NCI-H2196 (cell line): ENCODE measurements at regions not wholly inside any gene's neighbourhood (a gene's known extent, or its start where the extent isn't known, plus 50 kb on each side); places are given as distances from the start of the nearest gene placed in this dataset.

Experiments
- DNase-seq: peaks from one replicate; lab custom pipeline; 2025; ENCODE audit not compliant: unreplicated experiment; lab: John Stamatoyannopoulos, UW

DNA sequence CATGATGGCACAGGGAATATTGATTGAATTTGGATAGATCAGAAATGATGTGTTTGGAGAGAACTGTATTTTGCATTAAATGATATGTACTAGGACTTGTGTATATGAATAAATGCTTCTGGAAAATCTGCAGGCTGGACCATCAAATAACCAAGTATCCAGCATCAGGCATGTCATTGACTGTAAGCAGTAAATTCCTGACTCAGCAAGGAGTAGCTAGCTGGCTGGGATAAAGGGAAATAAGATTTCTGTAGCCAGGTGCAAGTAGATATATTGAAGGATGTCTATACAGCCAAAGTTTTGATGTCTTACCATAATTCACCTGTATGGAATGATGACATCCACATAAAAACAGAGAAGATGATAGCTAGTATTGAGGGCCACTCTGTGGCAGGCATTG is 809.6 kb downstream of the CDH11 start:
- no peak for DNase-seq

DNA sequence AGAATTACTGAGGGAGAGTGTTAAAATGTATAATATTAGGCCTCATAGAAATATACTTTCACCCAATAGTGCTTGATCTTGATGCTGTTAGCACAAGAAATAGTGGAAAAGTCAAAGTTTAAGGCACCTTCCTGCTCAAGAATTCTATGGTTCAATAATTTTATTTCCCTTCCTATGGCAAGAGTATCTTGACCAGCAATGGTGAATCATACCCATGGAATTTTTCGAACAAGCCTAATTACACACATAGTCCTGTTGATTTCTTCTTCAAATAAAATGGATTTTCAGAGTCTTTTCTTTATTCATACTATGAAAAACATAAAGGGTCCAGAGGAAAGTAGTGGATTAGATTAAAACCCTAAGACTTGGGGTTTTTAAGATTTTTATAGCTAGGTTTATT is 810.6 kb downstream of the CDH11 start:
- DNase-seq: no peak

DNA sequence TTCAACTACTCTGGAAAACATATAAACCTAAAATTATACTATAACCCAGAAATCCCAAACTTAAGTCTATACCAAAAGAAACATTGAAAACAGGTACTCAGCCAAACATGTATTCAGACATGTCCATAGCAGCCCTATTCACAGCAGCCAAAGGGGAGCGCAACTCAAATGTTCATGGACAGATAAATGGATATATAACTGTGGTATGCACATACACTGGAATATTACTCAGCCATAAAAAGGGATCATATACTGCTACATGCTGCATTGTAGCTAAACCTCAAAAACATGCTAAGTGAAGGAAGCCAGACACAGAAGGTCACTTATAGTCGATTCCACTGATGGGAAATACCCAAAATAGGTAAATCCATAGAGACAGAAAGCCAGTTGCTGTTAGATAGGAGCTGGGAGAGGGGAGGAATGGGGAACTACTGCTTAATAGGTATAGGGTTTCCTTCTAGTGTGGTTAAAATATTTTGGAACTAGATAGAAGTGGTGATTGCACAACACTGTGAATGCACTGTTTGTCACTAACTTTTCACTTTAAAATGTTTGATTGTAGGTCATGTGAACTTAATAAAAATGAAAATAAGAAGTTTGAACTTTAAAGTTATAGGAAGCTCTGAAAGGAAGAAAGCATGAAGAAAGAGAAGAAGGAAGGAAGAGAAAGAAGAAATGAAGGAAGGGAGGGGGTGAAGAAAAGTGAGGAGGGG is 812.3 kb downstream of the CDH11 start:
- DNase-seq: no peak

DNA sequence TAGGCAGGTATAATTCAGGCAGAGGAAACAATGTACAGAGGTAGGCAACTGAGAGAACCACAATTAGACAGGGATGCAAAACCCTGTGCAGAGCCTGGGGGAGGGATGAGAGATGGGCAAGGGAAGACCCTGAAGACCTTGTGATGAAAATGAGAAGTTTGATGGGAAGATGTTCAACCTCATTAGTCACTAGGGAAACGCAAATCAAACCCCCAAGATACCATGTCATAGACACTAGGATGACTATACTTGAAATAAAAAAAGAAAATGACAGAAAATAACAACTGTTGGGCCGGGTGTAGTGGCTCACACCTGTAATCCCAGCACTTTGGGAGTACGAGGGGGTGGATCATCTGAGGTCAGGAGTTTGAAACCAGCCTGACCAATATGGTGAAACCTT is 813.1 kb downstream of the CDH11 start:
- DNase-seq: no peak

DNA sequence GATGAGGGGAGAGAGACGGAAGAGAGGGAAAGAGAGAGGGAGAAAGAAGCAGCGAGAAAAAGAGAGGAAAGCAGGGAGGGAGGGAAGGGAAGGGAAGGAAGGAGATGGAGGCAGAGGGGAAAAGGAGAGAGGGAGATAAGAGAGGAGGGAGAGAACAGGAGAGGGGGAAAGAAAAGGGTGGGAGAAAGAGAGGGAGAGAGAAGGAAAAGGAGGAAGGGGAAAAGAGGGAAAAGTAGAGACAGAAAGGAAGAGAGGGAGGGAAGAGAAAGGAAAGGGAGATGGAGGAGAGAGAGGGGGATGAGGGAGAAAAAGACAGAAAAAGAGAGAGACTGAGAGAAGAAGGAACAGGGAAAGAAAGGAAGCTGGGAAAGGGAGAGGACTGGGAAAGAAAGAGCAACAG is 814.4 kb downstream of the CDH11 start:
- no peak for DNase-seq

DNA sequence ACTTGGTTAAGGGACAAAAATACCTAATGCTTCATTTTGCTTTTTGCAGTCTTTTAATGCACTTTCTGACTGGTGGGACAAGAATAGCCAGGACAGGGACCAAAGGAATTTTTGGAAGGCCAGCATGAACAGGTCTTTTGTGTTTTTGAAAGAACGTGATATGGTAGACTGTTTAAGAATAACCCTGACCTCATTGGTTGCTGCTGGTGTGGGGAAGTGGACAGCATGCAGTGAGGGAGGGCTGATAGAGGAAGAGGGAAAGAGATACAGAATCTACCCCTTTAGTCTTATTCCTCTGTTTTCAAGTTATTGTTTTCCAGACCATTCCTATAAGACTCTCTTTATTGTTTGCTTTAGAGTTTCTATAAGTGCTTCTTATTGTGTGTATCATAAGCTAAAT is 816.2 kb downstream of the CDH11 start:
- DNase-seq: no peak

DNA sequence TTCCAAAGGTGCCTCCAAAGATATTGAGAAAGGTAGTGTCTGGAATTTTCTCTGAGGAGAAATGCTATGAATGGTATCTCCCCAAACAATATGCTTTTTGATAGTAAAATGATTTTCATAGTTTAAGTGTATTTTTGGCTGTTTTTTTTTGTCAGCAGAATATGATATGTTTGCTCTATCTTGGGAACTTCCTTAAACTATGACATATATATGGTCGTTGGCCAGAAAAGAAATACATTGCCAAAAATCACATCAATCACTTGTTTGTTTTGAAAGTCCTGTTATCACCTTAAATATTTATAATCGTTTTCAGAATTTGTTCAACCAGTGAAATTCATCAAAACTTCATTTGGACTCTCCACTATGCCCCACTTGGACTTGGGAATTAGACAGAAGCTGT is 816.9 kb downstream of the CDH11 start:
- DNase-seq: no peak

DNA sequence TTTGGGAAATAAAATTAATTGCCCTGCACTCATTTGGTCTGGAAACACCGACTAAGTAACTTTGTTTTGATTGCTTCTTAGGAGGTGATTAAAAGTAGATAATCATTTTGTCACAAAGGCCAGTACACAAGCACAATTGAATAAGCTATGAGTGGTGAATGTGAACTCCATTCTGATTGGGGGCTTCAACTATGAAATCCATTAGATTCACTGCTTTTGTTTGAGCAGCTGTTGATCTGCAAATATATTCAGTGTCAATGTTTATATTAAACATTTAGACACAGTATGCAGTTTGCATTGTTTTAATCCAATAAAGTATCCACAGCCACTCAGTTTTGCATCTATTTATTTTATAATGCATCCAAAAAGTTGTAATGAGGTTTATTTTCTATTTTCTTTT is 817.5 kb downstream of the CDH11 start:
- no peak for DNase-seq

DNA sequence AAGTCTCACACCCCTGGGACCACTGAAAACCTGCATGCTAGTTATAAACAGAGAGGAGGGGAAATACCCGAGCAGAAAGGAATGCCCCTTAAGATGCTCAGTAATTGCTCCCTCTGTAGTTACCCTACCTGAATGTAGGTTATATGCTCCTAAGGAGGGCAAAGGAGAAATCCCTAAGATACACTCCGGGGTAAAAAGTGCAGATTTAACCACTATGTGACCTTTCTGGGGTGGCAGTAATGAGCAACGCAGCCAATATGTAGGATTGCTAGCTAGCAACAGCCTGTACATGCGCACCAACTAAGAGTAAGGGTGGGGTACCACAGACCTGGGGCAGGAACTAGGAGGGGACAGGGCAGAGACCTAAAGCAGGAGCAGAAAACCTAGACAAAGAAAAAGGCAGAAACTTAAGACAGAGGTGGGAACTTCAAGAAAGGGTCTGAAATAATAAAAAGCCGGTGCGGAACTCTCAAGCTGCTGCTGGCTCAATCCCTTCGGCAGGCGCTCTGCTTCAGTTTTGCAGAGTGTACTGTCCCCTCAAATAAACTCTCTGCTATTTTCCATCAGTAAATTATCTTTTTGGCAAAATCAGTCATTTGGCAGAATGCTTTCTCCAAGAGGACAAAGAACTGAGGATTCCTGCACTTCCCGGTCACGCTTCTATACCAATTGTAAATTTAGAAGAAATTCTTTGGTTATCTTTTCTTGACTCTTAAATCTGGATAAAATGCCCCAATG is 823.8 kb downstream of the CDH11 start:
- no peak for DNase-seq

DNA sequence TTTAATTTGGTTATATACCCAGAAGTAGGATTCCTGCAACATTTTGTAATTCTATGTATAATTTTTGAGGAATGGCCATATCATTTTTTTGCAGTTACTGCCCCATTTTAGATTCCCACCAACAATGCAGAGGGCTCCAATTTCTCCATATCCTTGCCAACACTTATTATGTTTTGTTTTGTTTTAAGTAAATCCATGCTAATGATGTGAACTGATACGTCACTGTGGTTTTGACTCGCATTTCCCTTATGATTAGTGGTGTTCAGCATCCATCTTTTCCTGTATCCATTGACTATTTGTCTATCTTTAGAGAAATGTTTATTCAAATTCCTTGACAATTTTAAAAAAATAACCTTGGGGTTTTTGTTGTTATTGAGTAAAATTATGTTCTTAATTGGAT is 826.4 kb downstream of the CDH11 start:
- DNase-seq: no peak

DNA sequence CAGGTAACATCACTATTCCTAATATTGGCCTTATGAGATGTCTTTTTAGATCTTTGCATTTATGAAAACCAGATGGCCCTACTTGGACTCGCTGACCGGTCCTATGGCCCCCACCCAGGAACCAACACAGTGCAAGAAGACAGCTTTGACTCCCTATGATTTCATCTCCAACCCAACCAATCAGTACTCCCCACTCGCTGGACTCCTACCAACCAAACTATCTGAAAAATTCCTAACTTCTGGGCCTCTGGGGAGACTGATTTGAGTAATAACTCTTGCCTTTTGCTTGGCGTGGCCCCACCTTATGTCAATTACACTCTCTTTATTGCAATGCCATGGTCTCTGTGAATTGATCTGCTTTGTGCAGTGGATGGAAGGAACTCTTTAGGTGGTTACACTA is 828.9 kb downstream of the CDH11 start:
- no peak for DNase-seq

DNA sequence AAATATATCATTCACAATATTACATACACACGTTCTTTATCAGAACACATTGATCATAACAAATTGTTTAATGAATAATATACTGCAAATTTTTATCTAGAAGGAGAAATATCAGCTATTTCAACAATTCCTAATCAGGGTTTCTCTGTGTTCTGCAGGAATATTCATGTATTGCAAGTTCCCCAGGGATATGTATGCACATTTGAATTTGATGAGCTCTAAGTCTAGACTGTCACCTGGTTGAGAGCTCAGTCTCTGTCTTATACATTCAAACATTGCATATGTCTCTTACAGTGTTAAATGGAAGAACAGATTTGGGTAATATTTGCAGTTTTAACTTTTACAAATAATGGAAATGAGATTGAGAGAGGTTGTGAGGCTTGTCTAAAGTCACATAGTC is 829.7 kb downstream of the CDH11 start:
- DNase-seq: no peak

DNA sequence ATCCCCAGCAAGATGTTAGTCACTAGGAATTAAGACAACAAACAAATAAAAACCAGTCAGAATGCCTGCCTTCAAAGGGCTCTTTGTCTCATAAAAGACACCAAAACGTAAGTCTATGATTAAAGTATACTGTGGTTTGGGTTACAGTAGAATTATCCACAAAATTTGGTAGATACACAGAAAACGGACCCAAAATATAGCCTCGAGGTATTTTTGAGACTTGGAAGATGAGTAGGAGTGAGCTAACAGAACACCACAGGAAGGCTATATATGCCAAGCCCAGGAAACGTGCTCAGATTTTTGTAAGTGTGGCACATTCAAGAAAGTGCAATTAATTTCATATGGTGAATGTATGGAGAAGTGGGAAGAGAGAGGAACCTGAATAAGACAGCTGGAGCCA is 831.4 kb downstream of the CDH11 start:
- DNase-seq: no peak

DNA sequence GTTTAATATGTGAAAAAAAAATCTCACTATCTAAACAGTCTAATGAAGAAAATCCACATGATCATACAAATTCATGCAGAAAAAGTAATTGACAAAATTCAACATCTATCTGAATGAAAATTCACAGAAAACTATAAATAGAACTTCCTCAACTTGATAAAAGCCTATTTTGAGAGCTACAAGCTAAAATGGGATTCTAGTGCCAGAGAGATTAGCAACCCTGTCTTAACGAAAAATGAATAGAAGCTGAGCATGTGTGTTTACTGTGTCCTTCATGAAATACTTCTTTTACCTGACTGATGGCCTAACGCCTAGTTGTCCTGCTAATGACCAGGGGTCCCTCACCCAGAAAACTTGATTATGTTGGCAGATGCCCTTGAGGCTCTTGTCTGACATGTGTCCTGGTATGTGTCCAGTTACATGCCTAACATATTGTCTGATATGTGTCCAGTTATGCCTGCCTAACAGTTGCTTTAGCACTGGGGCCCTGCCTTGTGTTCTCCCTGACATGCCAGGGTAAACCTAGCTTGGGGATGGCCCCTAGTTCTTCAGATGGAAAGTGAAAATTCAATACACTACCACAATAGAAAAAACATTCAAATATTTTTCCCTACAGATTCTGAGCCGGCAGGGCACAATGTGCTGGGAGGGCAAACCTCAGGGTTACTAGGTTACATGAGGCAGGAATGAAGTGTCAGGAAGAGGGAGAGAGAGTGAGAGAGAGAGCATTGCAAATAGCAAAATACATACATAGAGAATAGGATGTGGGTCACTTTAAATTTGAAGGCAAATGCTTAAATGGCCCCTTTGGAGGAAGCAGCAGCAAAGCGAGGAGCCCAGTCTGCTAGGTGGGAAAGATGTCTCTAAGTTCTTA is 834.0 kb downstream of the CDH11 start:
- DNase-seq: no peak

DNA sequence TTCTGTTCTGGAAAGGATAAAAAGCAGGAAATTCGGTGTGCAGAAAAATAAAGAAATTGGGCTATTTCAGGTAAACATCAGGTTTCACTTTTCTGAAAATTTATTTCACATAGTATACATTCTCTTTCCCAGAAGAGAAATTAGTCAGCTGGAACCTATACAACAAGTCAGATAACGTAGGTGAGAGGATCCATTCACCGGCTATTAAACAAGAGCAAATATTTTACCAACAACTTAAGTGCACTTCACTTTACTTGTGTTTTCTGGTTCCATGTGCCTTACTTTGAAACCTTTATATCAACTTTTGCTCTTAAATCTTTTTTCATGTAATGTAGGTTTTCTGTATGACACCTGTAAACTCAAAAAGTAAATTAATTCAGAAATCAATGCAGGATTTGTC is 839.7 kb downstream of the CDH11 start:
- no peak for DNase-seq

DNA sequence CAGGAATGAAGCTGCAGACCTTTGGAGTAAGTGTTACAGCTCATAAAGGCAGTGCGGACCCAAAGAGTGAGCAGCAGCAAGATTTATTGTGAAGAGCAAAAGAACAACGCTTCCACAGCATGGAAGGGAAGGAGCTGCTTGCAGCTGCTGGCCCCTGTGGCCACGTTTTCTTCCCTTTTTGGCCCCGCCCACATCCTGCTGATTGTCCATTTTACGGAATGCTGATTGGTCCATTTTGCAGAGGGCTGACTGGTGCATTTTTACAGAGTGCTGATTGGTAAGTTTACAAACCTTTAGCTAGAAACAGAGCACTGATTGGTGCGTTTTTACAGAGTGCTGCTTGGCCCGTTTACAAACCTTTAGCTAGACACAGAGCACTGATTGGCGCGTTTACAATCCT is 841.5 kb downstream of the CDH11 start:
- no peak for DNase-seq

DNA sequence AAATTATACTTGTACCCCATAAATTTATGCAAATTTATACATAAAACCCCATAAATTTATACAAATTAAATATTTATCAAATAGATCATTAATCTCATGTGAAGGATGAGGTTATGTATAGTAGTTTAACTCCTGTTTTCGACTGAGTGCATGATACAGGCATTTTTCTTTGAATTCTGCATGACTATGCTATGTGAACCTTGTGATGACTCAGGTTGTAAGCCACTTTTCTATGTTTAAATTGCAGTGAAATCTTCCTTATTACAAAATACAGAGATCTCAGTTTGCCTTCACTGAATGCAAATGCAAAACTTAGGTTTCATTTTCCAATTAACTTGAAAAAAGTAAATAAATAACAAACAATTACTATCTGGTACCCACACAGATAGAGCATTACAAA is 843.7 kb downstream of the CDH11 start:
- DNase-seq: no peak

DNA sequence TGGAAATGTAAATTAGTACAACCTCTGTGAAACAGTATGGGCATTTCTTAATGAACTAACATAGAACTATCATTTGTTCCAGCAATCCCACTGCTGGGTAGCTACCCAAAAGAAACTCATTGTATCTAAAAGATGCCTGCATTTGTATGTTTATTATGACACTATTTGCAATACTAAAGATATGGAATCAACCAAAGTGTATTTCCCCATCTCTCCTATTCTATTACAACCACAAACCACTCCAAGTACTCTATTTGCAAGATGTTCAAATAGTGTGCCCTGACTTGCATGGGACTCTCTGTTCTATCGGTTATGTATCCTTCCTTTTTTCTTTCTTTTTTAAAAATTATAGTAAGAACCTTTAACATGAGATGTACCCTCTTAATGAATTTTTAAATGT is 845.2 kb downstream of the CDH11 start:
- DNase-seq: no peak

DNA sequence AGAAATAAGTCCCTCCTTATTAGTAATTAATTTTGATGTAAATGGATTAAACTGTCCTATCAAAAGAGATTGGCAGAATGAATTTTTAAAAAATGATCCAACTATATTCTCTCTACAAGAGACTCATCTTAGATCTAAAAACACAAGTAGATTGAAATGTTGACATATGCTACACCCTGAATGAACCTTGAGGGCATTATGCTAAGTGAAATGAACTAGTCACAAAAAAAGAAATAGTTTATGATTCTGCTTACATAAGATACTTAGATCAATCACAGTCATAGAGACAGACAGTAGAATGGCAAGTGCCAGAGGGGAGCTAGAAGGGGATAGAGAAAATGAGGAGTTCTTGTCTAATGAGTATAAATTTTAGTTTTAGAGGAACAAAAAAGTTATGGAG is 849.8 kb downstream of the CDH11 start:
- no peak for DNase-seq

DNA sequence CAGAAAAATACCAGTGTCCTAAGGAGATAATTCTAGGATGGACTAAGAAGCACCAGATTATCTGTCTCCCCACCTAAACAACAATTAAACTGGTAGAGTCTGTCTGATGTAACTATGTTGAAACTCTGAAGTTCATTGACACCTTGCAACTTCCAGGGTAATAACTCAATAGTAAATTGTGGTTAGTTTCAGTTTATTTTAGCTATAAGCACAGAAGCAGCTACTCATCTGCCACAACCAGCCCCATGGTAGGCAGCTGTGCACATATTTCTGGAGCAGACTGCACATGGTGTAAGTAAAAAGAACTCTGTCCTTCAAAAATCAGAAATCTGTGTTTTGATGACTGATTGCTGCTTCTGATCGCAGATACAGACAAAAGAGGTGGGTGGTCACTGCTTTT is 852.1 kb downstream of the CDH11 start:
- no peak for DNase-seq

DNA sequence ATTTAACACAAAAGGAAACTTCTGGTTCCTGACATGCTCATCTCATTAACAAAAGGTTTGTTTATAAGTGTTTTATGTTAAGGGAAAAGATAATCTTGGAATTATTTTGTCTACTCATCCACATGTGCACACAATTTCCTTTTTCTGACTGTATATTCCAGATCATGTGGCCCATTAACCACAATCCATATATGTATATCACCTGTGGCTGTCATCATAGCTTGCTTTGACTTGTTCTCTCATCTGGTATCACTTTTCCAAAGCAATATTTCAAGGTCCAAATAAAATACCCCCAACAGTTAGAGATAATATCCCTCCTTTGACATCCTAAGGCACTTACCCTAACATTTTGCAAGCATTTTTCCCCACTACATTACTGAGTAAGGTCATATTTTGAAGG is 856.1 kb downstream of the CDH11 start:
- DNase-seq: no peak
